GM23338 (cell line): ENCODE measurements at regions not wholly inside any gene's neighbourhood (a gene's known extent, or its start where the extent isn't known, plus 50 kb on each side); places are given as distances from the start of the nearest gene placed in this dataset.

Source experiments
- CREB1 ChIP-seq: fragments of 250-450 bp; sonication (Bioruptor Pico); IDR thresholded peaks from 2 replicates; pipeline ENCODE4 v1.5.0; 2020; ENCODE audit warnings: low read depth, mild to moderate bottlenecking, moderate library complexity
- STAT1 ChIP-seq: IDR thresholded peaks from one replicate; pipeline ENCODE4 v1.6.1; 2016; ENCODE audit warnings: antibody characterized with exemption; ENCODE audit not compliant: unreplicated experiment
- TF ChIP-seq, protein P1 (sequence below): fragments of 250-450 bp; sonication (Bioruptor Pico); IDR thresholded peaks from 2 replicates; pipeline ENCODE4 v1.5.0; 2020; ENCODE audit warnings: mild to moderate bottlenecking, moderate library complexity
- TF ChIP-seq, protein P2 (sequence below): IDR thresholded peaks from 2 replicates; pipeline ENCODE4 v1.6.1; 2016; ENCODE audit warnings: antibody characterized with exemption
- TF ChIP-seq, protein P3 (sequence below): IDR thresholded peaks from one replicate; pipeline ENCODE4 v1.6.1; 2018; ENCODE audit warnings: antibody characterized with exemption; ENCODE audit not compliant: unreplicated experiment

DNA sequence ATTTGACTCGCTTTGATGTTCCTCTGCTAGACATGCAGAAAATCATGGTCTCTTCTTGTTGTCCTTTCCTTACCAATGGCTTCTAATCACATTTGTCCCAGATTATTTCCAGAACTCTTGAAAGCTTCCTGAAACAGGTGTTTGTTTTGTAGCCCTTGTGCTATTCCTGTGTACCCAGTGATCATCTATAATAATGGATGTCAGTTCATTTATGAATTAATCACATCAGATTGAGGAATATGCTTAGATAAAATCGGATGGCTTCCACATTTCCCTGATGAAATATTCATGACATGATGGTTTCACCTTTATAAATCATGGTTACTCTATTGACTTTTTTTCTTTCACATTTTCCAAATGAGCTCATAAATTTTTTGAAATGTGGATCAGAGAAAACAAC lies 359.0 kb upstream of the DMAC1 start (continued):
- TF ChIP-seq, protein P1, sequence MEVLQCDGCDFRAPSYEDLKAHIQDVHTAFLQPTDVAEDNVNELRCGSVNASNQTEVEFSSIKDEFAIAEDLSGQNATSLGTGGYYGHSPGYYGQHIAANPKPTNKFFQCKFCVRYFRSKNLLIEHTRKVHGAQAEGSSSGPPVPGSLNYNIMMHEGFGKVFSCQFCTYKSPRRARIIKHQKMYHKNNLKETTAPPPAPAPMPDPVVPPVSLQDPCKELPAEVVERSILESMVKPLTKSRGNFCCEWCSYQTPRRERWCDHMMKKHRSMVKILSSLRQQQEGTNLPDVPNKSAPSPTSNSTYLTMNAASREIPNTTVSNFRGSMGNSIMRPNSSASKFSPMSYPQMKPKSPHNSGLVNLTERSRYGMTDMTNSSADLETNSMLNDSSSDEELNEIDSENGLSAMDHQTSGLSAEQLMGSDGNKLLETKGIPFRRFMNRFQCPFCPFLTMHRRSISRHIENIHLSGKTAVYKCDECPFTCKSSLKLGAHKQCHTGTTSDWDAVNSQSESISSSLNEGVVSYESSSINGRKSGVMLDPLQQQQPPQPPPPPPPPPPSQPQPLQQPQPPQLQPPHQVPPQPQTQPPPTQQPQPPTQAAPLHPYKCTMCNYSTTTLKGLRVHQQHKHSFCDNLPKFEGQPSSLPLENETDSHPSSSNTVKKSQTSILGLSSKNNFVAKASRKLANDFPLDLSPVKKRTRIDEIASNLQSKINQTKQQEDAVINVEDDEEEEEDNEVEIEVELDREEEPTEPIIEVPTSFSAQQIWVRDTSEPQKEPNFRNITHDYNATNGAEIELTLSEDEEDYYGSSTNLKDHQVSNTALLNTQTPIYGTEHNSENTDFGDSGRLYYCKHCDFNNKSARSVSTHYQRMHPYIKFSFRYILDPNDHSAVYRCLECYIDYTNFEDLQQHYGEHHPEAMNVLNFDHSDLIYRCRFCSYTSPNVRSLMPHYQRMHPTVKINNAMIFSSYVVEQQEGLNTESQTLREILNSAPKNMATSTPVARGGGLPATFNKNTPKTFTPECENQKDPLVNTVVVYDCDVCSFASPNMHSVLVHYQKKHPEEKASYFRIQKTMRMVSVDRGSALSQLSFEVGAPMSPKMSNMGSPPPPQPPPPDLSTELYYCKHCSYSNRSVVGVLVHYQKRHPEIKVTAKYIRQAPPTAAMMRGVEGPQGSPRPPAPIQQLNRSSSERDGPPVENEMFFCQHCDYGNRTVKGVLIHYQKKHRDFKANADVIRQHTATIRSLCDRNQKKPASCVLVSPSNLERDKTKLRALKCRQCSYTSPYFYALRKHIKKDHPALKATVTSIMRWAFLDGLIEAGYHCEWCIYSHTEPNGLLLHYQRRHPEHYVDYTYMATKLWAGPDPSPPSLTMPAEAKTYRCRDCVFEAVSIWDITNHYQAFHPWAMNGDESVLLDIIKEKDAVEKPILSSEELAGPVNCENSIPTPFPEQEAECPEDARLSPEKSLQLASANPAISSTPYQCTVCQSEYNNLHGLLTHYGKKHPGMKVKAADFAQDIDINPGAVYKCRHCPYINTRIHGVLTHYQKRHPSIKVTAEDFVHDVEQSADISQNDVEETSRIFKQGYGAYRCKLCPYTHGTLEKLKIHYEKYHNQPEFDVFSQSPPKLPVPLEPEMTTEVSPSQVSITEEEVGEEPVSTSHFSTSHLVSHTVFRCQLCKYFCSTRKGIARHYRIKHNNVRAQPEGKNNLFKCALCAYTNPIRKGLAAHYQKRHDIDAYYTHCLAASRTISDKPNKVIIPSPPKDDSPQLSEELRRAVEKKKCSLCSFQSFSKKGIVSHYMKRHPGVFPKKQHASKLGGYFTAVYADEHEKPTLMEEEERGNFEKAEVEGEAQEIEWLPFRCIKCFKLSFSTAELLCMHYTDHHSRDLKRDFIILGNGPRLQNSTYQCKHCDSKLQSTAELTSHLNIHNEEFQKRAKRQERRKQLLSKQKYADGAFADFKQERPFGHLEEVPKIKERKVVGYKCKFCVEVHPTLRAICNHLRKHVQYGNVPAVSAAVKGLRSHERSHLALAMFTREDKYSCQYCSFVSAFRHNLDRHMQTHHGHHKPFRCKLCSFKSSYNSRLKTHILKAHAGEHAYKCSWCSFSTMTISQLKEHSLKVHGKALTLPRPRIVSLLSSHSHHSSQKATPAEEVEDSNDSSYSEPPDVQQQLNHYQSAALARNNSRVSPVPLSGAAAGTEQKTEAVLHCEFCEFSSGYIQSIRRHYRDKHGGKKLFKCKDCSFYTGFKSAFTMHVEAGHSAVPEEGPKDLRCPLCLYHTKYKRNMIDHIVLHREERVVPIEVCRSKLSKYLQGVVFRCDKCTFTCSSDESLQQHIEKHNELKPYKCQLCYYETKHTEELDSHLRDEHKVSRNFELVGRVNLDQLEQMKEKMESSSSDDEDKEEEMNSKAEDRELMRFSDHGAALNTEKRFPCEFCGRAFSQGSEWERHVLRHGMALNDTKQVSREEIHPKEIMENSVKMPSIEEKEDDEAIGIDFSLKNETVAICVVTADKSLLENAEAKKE (CRISPR knock-in tag), result no peak
- TF ChIP-seq, protein P2, sequence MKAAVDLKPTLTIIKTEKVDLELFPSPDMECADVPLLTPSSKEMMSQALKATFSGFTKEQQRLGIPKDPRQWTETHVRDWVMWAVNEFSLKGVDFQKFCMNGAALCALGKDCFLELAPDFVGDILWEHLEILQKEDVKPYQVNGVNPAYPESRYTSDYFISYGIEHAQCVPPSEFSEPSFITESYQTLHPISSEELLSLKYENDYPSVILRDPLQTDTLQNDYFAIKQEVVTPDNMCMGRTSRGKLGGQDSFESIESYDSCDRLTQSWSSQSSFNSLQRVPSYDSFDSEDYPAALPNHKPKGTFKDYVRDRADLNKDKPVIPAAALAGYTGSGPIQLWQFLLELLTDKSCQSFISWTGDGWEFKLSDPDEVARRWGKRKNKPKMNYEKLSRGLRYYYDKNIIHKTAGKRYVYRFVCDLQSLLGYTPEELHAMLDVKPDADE, result no peak
- TF ChIP-seq STAT1 (no peak), CREB1 (no peak)
- TF ChIP-seq, protein P3, sequence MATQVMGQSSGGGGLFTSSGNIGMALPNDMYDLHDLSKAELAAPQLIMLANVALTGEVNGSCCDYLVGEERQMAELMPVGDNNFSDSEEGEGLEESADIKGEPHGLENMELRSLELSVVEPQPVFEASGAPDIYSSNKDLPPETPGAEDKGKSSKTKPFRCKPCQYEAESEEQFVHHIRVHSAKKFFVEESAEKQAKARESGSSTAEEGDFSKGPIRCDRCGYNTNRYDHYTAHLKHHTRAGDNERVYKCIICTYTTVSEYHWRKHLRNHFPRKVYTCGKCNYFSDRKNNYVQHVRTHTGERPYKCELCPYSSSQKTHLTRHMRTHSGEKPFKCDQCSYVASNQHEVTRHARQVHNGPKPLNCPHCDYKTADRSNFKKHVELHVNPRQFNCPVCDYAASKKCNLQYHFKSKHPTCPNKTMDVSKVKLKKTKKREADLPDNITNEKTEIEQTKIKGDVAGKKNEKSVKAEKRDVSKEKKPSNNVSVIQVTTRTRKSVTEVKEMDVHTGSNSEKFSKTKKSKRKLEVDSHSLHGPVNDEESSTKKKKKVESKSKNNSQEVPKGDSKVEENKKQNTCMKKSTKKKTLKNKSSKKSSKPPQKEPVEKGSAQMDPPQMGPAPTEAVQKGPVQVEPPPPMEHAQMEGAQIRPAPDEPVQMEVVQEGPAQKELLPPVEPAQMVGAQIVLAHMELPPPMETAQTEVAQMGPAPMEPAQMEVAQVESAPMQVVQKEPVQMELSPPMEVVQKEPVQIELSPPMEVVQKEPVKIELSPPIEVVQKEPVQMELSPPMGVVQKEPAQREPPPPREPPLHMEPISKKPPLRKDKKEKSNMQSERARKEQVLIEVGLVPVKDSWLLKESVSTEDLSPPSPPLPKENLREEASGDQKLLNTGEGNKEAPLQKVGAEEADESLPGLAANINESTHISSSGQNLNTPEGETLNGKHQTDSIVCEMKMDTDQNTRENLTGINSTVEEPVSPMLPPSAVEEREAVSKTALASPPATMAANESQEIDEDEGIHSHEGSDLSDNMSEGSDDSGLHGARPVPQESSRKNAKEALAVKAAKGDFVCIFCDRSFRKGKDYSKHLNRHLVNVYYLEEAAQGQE, result no peak
